ENCODE measurements at regions not wholly inside any gene's neighbourhood (a gene's known extent, or its start where the extent isn't known, plus 50 kb on each side); places are given as distances from the start of the nearest gene placed in this dataset.
"Not testable (repeated sequence)": the region's sequence is repeated elsewhere in the genome, so short reads cannot be mapped to it uniquely, and the experiment has no call there.

- POLR2A ChIA-PET; ATAC-seq; H3K4me2 ChIP-seq; H3K4me1 ChIP-seq; H3K4me3 ChIP-seq; CTCF ChIA-PET; DNase-seq (ENCODE audit: low read depth in 1 of 2, low spot score in 1 of 2); FAIRE-seq; H3K9me3 ChIP-seq; H3K27ac ChIP-seq: not testable (repeated sequence)
- WGBS (ENCODE audit: missing lambda C conversion rate) = 0% methylated on average over 3 of the region's 6 CpGs
Measured at GRCh38 chr15:21357056-21357455, 83.2 kb downstream of the POTEB3 start.

GRCh38 chr15:21355944-21356343 lies 84.4 kb downstream of the POTEB3 start:
- ATAC-seq; H3K27ac ChIP-seq; H3K9me3 ChIP-seq; CTCF ChIA-PET; H3K4me2 ChIP-seq; H3K4me3 ChIP-seq; POLR2A ChIA-PET; FAIRE-seq; DNase-seq (ENCODE audit: low read depth in 1 of 2, low spot score in 1 of 2); H3K4me1 ChIP-seq: not testable (repeated sequence)
- 0% methylated on average over 3 of the region's 6 CpGs for WGBS (ENCODE audit: missing lambda C conversion rate)

- H3K9me3 ChIP-seq; CTCF ChIA-PET; H3K4me3 ChIP-seq; H3K27ac ChIP-seq; DNase-seq (ENCODE audit: low read depth in 1 of 2, low spot score in 1 of 2); H3K4me1 ChIP-seq; FAIRE-seq; POLR2A ChIA-PET; H3K4me2 ChIP-seq; ATAC-seq: not testable (repeated sequence)
- WGBS (ENCODE audit: missing lambda C conversion rate) = no CpG with 5 or more reads among the region's 20 CpGs
Measured at GRCh38 chr15:21354597-21354996, 85.7 kb downstream of the POTEB3 start.

GRCh38 chr15:21352670-21353318 lies 87.5 kb downstream of the POTEB3 start:
- POLR2A ChIA-PET; FAIRE-seq; CTCF ChIA-PET; H3K4me3 ChIP-seq; DNase-seq (ENCODE audit: low read depth in 1 of 2, low spot score in 1 of 2); H3K9me3 ChIP-seq; H3K4me2 ChIP-seq; H3K4me1 ChIP-seq; H3K27ac ChIP-seq; ATAC-seq: not testable (repeated sequence)
- WGBS (ENCODE audit: missing lambda C conversion rate) = no CpG with 5 or more reads among the region's 40 CpGs

GRCh38 chr15:21344960-21345359 lies 95.3 kb downstream of the POTEB3 start:
- 52% methylated on average over 5 of the region's 47 CpGs for WGBS (ENCODE audit: missing lambda C conversion rate)
- ATAC-seq; DNase-seq (ENCODE audit: low read depth in 1 of 2, low spot score in 1 of 2); POLR2A ChIA-PET; H3K4me2 ChIP-seq; H3K4me1 ChIP-seq; H3K9me3 ChIP-seq; H3K4me3 ChIP-seq; H3K27ac ChIP-seq; FAIRE-seq; CTCF ChIA-PET: not testable (repeated sequence)

GRCh38 chr15:21344500-21344899 lies 95.8 kb downstream of the POTEB3 start:
- WGBS (ENCODE audit: missing lambda C conversion rate) = no CpG with 5 or more reads among the region's 41 CpGs
- CTCF ChIA-PET; FAIRE-seq; DNase-seq (ENCODE audit: low read depth in 1 of 2, low spot score in 1 of 2); H3K4me3 ChIP-seq; H3K27ac ChIP-seq; POLR2A ChIA-PET; H3K4me2 ChIP-seq; H3K9me3 ChIP-seq; H3K4me1 ChIP-seq: not testable (repeated sequence)
- ATAC-seq = peak; percentile 69 to 98

GRCh38 chr15:21337028-21337427 lies 103.3 kb downstream of the POTEB3 start:
- CTCF ChIA-PET; H3K27ac ChIP-seq; H3K9me3 ChIP-seq; H3K4me3 ChIP-seq; H3K4me1 ChIP-seq; ATAC-seq; FAIRE-seq; H3K4me2 ChIP-seq; POLR2A ChIA-PET; DNase-seq (ENCODE audit: low read depth in 1 of 2, low spot score in 1 of 2): not testable (repeated sequence)
- WGBS (ENCODE audit: missing lambda C conversion rate) = no CpG with 5 or more reads among the region's 2 CpGs

GRCh38 chr15:21324720-21325460 lies 115.4 kb downstream of the POTEB3 start:
- H3K4me3 ChIP-seq; POLR2A ChIA-PET; H3K9me3 ChIP-seq; H3K4me2 ChIP-seq; H3K27ac ChIP-seq; H3K4me1 ChIP-seq; FAIRE-seq; DNase-seq (ENCODE audit: low read depth in 1 of 2, low spot score in 1 of 2); CTCF ChIA-PET: not testable (repeated sequence)
- ATAC-seq = peak; percentile 92 to 100
- 85% methylated on average over 20 of the region's 68 CpGs for WGBS (ENCODE audit: missing lambda C conversion rate)

- H3K4me3 ChIP-seq; H3K4me1 ChIP-seq; H3K9me3 ChIP-seq; H3K4me2 ChIP-seq; POLR2A ChIA-PET; DNase-seq (ENCODE audit: low read depth in 1 of 2, low spot score in 1 of 2); H3K27ac ChIP-seq: not testable (repeated sequence)
- FAIRE-seq = peak; percentile 97
- CTCF ChIA-PET = interaction anchor here (0.6 to 2.3 kb wide), 14 partner anchors 9 to 936 kb away, joined by 3 to 16 read pairs (median 3); no protein-coding TSS in a partner anchor
- peak; percentile 74 to 92 for ATAC-seq
- WGBS (ENCODE audit: missing lambda C conversion rate) = under 1% methylated on average over 1 of the region's 2 CpGs
Measured at GRCh38 chr15:21284353-21284752, 155.9 kb downstream of the POTEB3 start.

GRCh38 chr15:21283210-21283609 lies 157.1 kb downstream of the POTEB3 start:
- CTCF ChIA-PET = interaction anchor here (1.1 to 2.2 kb wide), 4 partner anchors 9 to 624 kb away, joined by 3 to 13 read pairs (median 8); no protein-coding TSS in a partner anchor

GRCh38 chr15:21280272-21280671 lies 160.0 kb downstream of the POTEB3 start:
- H3K4me3 ChIP-seq; H3K9me3 ChIP-seq; ATAC-seq; H3K4me2 ChIP-seq; POLR2A ChIA-PET; DNase-seq (ENCODE audit: low read depth in 1 of 2, low spot score in 1 of 2); H3K27ac ChIP-seq; H3K4me1 ChIP-seq: not testable (repeated sequence)
- peak; percentile 96 for FAIRE-seq
- CTCF ChIA-PET = interaction anchor here (1.0 kb wide), 1 partner anchor 8 kb away, joined by 3 read pairs; no protein-coding TSS in a partner anchor
- WGBS (ENCODE audit: missing lambda C conversion rate) = no CpG with 5 or more reads among the region's 3 CpGs

More at GRCh38 chr15:21283210-21283609, 157.1 kb downstream of the POTEB3 start:
- DNase-seq (ENCODE audit: low read depth in 1 of 2, low spot score in 1 of 2); H3K4me2 ChIP-seq; POLR2A ChIA-PET; FAIRE-seq; H3K27ac ChIP-seq; H3K4me3 ChIP-seq; H3K4me1 ChIP-seq; H3K9me3 ChIP-seq: not testable (repeated sequence)
- ATAC-seq = peak in 1 of 2 experiments; percentile 7; a peak in 1 of 6 replicates
- WGBS (ENCODE audit: missing lambda C conversion rate) = no CpG with 5 or more reads among the region's 1 CpG

All from A549 (cell line).